Keratinocyte (primary cell): ENCODE measurements at regions not wholly inside any gene's neighbourhood (a gene's known extent, or its start where the extent isn't known, plus 50 kb on each side); places are given as distances from the start of the nearest gene placed in this dataset.

Source experiments
- EZH2 ChIP-seq: IDR thresholded peaks from one replicate; pipeline ENCODE4 v1.6.1; 2012; ENCODE audit warnings: inconsistent platforms, mild to moderate bottlenecking, low read length, moderate library complexity
- TF ChIP-seq, protein P1 (sequence below), 3 experiments: IDR thresholded peaks in 1 of 3; conservative IDR thresholded peaks in 1 of 3; optimal IDR thresholded peaks in 1 of 3; 2 replicates in 2 of 3; 3 replicates in 1 of 3; pipeline versions ENCODE3 to v1.5.1; 2011; ENCODE audit warnings: low read length in 3 of 3, mild to moderate bottlenecking in 3 of 3, moderate library complexity in 2 of 3, control low read depth in 1 of 3, inconsistent platforms in 1 of 3; ENCODE audit not compliant: insufficient read depth in 2 of 3; ENCODE audit errors: extremely low read depth in 1 of 3

DNA sequence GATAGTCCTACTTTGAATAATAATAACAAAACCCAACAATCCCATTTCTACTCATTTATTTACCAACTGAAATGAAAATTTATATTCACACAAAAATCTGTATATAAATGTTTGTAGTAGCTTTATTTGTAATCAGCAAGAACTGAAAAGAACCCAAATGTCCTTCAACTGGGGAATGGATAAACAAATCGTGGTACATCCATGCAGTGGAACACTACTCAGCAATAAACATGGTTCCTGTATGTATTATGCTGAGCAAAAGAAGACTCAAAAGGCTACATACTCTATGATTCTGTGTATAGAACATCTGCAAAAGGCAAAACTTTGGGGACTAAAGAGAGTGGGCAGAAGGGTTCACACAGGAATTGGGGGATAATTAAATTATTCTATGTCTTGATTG, 136.1 kb upstream of the HAND1 start:
- TF ChIP-seq, protein P1, sequence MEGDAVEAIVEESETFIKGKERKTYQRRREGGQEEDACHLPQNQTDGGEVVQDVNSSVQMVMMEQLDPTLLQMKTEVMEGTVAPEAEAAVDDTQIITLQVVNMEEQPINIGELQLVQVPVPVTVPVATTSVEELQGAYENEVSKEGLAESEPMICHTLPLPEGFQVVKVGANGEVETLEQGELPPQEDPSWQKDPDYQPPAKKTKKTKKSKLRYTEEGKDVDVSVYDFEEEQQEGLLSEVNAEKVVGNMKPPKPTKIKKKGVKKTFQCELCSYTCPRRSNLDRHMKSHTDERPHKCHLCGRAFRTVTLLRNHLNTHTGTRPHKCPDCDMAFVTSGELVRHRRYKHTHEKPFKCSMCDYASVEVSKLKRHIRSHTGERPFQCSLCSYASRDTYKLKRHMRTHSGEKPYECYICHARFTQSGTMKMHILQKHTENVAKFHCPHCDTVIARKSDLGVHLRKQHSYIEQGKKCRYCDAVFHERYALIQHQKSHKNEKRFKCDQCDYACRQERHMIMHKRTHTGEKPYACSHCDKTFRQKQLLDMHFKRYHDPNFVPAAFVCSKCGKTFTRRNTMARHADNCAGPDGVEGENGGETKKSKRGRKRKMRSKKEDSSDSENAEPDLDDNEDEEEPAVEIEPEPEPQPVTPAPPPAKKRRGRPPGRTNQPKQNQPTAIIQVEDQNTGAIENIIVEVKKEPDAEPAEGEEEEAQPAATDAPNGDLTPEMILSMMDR (optimal IDR thresholded peaks at IDR 0.05 in 1 of 3, IDR thresholded peaks at IDR 0.05 in 1 of 3, conservative IDR thresholded peaks at IDR 0.05 in 1 of 3; ENCODE audit: extremely low read depth in 1 of 3, insufficient read depth in 2 of 3, low read length in 3 of 3) = no peak
- TF ChIP-seq EZH2 = no peak
